ENCODE measurements at regions not wholly inside any gene's neighbourhood (a gene's known extent, or its start where the extent isn't known, plus 50 kb on each side); places are given as distances from the start of the nearest gene placed in this dataset.
A peak's percentile ranks its signal among the peaks of the same experiment; 100 is the strongest.

DNA sequence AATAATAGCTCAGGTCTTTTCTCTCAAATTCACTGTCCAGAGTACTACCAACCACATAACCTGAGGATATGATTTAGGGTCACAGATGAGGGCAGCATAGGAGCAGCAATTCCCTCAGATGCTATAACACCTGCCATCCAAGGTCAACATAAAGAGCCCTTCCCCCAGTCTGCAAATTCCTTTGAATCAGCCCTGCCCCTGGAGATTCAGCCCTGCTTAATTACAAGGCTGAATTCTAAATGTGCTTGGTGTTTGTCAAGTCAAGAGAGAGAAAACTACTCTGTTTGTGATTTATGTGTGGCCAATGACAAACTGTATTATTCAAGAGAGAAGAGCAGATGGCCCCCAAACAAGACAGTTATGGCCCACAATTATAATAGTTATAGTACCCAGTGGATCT is 195.7 kb upstream of the ADGRL2 start:
- no peak for ATAC-seq
- no peak for DNase-seq (ENCODE audit: low spot score in 2 of 2)
- no peaks in the 10 kb centered on the region for H3K36me3 Mint-ChIP-seq

DNA sequence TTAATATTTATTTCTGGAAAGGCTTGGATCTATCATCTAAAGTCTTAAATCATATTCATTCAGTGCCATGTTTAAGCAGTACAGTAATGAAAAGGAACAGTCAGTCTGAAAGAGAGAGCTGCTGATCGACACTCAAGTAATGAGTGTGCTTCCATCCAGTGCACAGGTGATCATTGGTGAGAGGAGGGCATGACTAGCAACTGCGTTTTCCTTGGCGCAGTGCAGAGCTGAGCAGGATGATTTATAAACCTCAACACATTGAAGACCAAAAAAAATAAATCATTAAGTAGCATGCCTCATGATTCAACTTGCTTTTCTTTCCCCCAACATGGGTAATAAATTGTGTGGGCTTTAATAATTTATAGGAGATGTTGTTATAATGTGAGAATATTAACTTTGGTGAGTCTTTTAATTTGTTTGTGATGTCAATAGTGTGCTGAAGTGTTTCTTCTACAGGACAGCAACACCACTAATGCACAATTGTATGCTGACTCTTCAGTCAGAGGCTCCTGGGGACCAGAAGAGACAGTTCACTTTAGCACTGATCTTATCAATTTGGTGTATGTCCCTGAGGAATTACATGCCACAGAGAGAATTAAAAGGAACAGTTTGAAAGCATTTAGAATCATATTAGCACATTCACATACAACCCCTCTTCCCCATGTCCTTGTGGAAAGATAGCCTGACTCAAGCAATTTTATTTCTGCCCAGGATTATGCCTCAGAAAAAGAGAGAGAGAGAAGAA is 199.7 kb upstream of the ADGRL2 start:
- Mint-ChIP-seq H3K27ac (no peak overlapping the region), H3K36me3 (no peaks in the 10 kb centered on the region), H3K9me3 (peaks cover 4 to 6% of the 10 kb centered on the region in 2 donors)
- ATAC-seq = no peak
- no peak for DNase-seq (ENCODE audit: low spot score in 2 of 2)

More for the DNA sequence above, 195.7 kb upstream of the ADGRL2 start:
- Mint-ChIP-seq H3K9me3 (peaks cover 4 to 7% of the 10 kb centered on the region in 2 donors), H3K27ac (no peak overlapping the region)

DNA sequence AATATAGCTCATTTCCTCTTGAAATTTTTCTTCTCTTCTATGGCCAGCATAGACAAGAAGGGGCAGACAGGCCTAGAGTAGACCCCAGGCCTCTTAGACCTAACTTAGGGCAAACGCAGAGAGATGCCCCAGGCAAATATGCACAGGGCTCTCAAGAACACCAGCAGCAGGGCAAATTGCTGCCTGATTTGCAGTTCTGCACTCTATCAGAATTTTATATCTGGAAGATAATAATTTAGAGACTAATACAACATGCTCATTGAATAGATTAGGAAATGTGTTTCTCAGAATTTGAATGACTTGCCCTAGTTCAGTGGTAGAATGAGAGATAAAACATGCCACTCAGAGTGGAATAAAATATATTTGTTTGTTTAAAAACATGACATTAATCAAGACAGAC is 200.4 kb upstream of the ADGRL2 start:
- no peaks in the 10 kb centered on the region for H3K36me3 Mint-ChIP-seq
- DNase-seq (ENCODE audit: low spot score in 2 of 2) (no peak), ATAC-seq (no peak)
- H3K27ac Mint-ChIP-seq = no peak overlapping the region
- peaks cover 3 to 4% of the 10 kb centered on the region in 2 donors for H3K9me3 Mint-ChIP-seq

DNA sequence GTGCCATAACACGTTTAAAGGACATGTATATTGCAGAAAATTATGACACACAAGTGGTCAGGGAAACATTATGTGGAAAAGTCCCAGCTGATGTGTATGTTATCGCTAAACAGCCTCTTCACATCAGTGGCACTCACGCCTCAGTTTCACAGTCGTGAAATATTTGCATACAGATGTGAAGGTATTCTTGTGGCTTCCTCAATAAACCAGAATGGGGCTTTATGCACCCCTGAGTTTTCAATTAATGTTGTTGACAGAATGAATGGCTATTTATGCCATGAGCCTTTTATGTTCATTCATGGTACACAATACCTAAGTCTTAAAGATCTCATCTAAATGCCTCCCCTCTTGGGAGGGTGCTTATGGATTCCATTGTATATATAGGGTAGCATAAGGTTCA is 202.1 kb upstream of the ADGRL2 start:
- H3K9me3 Mint-ChIP-seq = peaks cover 0 to 3% of the 10 kb centered on the region in 2 donors
- ATAC-seq (no peak), DNase-seq (ENCODE audit: low spot score in 2 of 2) (no peak)
- no peak overlapping the region for H3K27ac Mint-ChIP-seq
- no peaks in the 10 kb centered on the region for H3K36me3 Mint-ChIP-seq

DNA sequence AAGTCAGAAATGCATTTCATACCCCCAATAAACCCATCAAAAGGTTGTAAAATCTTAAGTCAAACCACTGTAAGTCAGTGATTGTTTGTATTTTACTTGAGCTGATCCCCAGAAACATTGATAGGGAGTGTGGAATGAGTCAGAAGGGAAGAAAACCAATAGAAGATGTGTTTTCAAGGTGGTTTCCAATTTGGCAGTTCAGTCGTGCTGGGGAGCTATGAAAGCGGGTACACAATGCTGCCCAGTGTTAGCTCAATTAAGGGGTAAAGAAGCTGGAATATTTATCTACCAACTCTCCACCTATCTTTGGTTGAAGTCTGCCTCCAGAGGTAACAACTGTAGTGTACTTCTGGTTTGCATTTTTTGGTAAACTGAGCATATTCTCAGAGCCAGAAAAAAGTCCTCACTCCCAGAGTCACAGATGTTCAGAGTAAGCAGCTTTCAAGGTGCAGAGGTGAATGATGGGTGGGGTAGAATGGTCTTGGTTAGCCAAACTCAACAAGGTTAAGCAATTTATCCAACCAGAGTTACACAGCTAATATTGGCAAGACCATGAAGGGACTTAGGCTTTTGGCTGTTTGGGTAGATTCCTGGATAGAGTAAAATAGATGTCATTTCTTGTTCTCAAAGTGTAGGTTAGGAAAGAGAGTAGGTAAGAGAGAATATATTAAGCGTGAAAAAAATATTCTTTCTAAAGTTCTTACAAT is 202.9 kb upstream of the ADGRL2 start:
- DNase-seq (ENCODE audit: low spot score in 2 of 2) (no peak), ATAC-seq (no peak)
- Mint-ChIP-seq H3K9me3 (peaks cover 0 to 3% of the 10 kb centered on the region in 2 donors), H3K36me3 (no peaks in the 10 kb centered on the region), H3K27ac (no peak overlapping the region)

DNA sequence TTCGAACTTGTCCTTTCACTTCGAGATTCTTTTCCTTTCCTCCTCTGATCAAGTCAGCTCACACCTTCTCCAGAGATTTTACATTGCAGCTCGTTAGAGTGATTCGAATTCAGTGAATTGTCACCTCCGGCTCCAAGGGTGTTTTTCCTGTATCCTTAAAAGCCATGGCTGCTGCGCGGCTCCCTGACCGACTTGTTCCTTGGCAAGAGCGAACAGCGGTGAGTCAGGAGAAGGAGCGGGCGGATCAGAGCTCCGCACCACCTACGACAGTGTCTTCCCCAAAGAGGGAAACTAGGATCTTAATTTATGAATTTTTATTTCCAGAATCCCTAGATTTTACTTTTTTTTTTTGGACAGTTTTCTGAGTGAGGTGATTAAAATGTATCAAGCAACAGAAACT is 204.4 kb upstream of the ADGRL2 start:
- Mint-ChIP-seq H3K36me3 (no peaks in the 10 kb centered on the region), H3K27ac (no peak overlapping the region), H3K9me3 (peaks cover 0 to 12% of the 10 kb centered on the region in 2 donors)
- DNase-seq (ENCODE audit: low spot score in 2 of 2) (no peak), ATAC-seq (no peak)

DNA sequence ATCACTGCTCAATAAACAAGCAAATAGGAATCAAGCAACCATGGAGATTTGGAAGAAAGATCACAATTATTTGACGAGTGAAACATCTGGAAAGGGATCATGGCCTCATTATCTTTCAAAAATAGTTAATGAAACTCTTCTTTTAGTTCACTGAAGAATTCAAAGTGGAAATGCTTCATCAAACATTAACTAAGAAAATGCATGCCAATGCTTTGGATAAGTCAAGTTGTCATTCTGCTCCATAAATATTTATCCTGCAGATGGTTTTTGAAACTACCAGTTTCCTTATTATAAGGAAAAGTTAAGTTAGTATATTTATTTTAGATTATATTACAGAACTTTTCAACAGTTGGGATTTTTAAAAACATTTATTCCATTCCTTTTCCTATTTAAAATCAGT is 206.5 kb upstream of the ADGRL2 start:
- H3K36me3 Mint-ChIP-seq = no peaks in the 10 kb centered on the region
- H3K27ac Mint-ChIP-seq = no peak overlapping the region
- DNase-seq (ENCODE audit: low spot score in 2 of 2) = no peak
- no peak for ATAC-seq
- peaks cover 0 to 12% of the 10 kb centered on the region in 2 donors for H3K9me3 Mint-ChIP-seq

DNA sequence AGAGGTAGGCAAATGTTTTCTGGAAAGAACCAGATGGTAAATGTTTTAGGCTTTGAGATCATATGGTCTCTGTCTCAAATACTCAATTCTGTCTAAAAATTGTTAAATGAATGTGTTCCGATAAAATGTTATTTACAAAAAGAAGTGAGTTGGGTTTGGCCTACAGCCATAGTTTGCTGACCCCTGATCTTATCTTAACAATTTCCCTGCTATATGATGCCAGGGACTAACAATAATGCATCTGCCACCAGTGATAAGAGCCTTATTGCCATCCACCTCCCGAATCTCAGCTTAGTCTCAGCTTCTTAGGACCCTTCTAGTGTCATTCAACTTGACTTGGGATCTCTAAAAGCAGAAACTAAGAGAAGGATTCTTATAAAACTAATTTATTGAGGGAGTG is 208.5 kb upstream of the ADGRL2 start:
- DNase-seq (ENCODE audit: low spot score in 2 of 2) (no peak), ATAC-seq (no peak)
- Mint-ChIP-seq H3K9me3 (peaks cover 0 to 12% of the 10 kb centered on the region in 2 donors), H3K36me3 (no peaks in the 10 kb centered on the region), H3K27ac (no peak overlapping the region)

DNA sequence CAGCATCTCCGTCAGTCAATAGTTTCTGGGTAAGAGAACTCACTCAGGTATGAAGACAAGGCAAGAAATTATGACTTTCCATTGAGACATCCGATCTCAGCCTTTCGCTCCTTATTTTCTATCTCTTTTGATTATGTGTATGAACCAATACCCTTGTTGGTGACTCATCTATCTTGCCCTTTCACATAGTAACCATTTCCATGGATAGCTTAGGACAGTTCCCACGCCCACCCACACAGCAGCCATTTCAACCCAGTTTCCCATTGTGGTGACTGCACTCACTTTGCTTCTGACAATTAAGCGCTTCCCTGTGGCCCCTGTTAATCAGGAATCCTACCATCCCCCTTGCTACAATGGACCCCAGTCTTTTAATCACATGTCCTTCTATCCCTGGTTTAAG is 210.6 kb upstream of the ADGRL2 start:
- H3K27ac Mint-ChIP-seq = no peak overlapping the region

DNA sequence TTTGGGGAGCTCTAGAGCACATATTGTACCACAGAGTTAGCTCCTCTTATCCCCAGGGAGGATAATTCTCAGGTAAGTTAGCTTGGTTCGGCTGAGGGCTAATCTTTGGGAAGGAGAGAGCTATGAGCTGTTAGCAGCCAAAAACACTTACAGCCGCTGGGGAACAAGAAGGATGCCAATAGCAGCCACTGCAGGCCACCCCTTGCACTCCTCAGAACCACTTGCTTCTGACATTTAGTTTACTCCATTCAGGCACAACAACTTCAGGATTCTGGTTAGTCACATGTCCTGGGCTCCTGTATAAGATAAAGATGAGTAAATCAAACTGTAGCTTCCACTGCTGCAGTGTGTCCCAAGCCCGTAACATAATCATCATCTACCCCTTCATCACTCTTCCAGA is 212.6 kb upstream of the ADGRL2 start:
- no peaks in the 10 kb centered on the region for H3K36me3 Mint-ChIP-seq
- no peak for ATAC-seq
- H3K27ac Mint-ChIP-seq = no peak overlapping the region
- DNase-seq (ENCODE audit: low spot score in 2 of 2) = no peak
- peaks cover 0 to 12% of the 10 kb centered on the region in 2 donors for H3K9me3 Mint-ChIP-seq

More for the DNA sequence above, 210.6 kb upstream of the ADGRL2 start:
- no peak for ATAC-seq
- Mint-ChIP-seq H3K36me3 (no peaks in the 10 kb centered on the region), H3K9me3 (peaks cover 0 to 12% of the 10 kb centered on the region in 2 donors)
- DNase-seq (ENCODE audit: low spot score in 2 of 2) = no peak

DNA sequence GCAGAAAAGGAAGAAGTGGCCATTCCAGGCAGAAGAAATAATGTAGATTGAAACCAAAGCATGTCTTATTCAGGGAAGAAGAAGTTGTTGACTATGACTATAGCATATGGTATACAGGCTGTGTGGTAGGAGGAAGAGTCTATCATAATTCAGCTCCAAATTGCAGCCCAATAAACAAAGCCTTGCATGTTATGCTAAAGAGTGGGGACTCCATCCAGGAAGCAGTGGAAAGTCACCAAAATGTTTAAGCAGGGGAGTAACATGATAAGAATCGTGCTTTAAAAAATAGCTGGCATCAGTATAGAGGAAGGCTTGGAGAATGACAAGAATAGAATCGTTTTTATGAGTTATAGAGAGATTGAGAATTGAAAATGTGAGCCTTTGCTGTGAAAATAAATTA is 213.3 kb upstream of the ADGRL2 start:
- peaks cover 0 to 11% of the 10 kb centered on the region in 2 donors for H3K9me3 Mint-ChIP-seq
- H3K36me3 Mint-ChIP-seq = no peaks in the 10 kb centered on the region
- DNase-seq (ENCODE audit: low spot score in 2 of 2) = no peak
- no peak overlapping the region for H3K27ac Mint-ChIP-seq
- no peak for ATAC-seq

DNA sequence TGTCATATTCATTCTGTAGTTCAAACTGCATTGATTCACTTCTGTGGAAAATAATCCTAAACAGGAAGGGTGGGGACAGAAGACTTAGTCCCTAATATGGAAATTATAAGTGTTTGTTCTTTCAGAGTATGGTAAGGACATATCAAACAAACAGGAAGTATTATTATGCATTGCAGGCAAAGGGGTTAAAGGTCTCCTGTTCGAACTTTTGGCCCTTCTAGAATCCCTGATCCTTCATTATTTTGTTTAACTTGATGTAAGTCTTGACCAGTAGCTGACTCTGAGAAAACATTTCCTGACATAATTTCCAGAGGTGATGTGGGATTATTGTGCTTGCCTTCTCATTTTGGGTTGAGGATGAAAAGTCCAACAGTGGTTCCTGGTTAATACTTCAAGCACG is 215.4 kb upstream of the ADGRL2 start:
- no peak overlapping the region for H3K27ac Mint-ChIP-seq
- ATAC-seq (no peak), DNase-seq (ENCODE audit: low spot score in 2 of 2) (no peak)

DNA sequence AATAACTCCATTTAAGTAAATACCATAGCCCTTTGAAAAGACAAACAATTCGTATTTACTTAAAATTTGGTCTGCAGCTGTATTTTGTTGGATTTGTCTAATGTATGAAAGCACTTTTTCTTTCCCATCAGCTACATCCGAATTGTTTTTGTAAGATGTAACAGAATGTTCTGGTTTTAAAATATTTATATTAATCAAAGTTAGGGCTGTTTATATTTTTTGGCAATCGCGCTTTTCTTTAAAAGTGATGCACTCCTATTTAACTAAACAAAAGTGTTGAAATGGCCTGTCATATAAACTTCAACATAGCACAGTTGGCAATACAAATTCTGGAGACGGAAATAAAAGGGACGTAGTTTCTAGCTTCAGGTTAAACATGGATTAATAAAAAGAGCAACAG is 216.3 kb upstream of the ADGRL2 start:
- ATAC-seq = no peak
- H3K36me3 Mint-ChIP-seq = no peaks in the 10 kb centered on the region
- no peak for DNase-seq (ENCODE audit: low spot score in 2 of 2)
- H3K9me3 Mint-ChIP-seq = peaks cover 0 to 4% of the 10 kb centered on the region in 2 donors
- H3K27ac Mint-ChIP-seq = no peak overlapping the region

More for the DNA sequence above, 215.4 kb upstream of the ADGRL2 start:
- Mint-ChIP-seq H3K36me3 (no peaks in the 10 kb centered on the region), H3K9me3 (peaks cover 0 to under 1% of the 10 kb centered on the region in 2 donors)

DNA sequence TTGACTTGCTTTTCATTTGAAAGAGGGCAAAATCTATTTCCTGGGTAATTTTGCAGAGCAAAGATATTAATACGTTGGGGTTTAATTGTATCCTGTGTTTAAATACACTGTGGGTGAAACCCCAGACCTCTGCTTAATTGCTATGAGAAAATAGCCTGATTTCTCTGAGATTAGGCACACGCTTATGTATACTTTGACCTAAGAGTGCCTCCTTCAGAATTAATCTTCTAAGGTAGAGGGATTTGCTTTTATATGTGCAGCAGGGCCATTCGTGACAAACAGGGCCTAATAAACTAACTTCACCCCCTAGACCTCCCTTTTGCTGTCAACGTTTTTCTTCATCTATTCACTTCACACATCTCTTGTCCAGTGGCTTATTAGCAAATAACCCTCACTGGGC is 216.9 kb upstream of the ADGRL2 start:
- H3K27ac Mint-ChIP-seq = no peak overlapping the region
- H3K9me3 Mint-ChIP-seq = peaks cover 0 to 4% of the 10 kb centered on the region in 2 donors
- ATAC-seq (no peak), DNase-seq (ENCODE audit: low spot score in 2 of 2) (no peak)
- H3K36me3 Mint-ChIP-seq = no peaks in the 10 kb centered on the region

DNA sequence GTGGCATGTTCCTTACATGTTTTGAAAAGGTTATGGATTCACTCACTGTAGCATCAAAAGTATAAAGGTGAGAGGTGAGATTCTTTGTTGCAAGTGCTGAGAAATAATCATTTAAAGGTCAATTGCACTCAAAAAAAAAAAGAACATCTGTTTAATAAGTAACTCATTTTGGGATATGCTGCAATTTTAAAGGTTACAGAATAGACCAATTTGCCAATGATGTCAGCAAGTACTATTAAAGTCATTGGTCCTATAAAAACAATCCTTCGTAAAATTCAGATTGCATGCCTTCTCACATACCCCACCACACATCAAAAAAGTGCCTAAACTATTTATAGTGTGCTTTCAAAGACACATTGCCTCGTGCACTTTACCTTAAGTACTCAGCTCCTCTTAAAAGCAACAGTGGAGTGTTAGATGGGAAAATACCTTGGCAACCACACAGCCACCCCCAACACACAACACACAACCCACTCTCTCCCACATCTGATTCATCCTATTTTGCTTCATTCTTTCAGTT is 218.2 kb upstream of the ADGRL2 start:
- H3K36me3 Mint-ChIP-seq = no peaks in the 10 kb centered on the region
- DNase-seq (ENCODE audit: low spot score in 2 of 2) (no peak), ATAC-seq (peak in 1 of 2 donors; percentile 57)
- H3K9me3 Mint-ChIP-seq = peaks cover 0 to 4% of the 10 kb centered on the region in 2 donors
- no peak overlapping the region for H3K27ac Mint-ChIP-seq

DNA sequence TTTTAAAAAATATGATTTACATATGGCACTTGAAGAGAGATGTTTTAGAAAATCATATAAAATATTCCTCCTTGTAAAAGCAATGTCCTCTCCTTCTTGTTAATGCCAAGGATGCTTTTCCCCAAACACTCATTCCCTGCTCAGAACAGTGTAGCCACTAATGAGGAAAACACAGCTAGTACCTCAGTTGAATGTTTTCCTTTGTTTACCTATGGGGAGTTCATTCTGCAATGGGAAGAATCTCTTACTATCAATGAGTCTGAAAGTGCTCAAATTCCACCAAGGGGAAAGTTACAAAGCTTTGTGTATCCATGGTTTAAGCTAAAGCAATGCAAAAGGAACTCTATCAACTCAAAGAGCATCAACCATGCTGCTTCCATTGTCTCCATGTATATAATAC is 221.9 kb upstream of the ADGRL2 start:
- DNase-seq (ENCODE audit: low spot score in 2 of 2) = no peak
- no peak overlapping the region for H3K27ac Mint-ChIP-seq
- no peaks in the 10 kb centered on the region for H3K36me3 Mint-ChIP-seq
- H3K9me3 Mint-ChIP-seq = peaks cover 0 to 4% of the 10 kb centered on the region in 2 donors
- ATAC-seq = no peak

DNA sequence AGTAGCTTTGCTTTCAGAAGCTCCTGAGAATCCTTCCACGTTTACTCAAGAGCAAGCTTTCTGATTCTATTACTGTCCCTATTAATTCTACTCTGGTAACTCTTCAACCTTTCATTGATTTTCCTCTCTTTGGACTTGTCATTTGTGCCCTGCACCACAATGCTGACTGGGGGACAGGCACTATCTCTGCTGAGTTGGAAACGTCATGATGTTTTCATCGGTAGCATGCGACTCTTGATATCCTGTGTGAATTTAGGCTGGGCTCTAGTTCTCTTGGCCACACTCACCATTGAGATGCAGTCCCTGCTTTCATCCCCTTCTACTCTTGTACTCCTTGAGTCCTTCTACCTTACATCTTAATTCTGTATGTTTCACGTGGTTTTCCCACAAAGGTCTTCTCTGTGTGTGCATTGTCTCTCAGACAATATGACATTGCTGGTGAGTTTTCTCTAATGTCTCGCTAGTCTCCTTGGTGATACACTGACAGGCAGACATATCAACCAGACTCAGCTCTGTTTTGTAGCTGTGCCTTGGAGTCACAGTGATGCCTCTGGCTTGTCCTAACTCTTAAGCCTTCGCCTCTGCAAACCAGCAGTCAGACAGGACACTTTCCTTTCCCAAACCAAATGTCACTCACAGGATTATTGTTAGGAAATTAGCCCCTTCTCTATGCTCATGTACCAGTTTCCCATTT is 223.6 kb upstream of the ADGRL2 start:
- H3K36me3 Mint-ChIP-seq = no peaks in the 10 kb centered on the region
- H3K27ac Mint-ChIP-seq = no peak overlapping the region
- ATAC-seq = no peak
- peaks cover 0 to 7% of the 10 kb centered on the region in 2 donors for H3K9me3 Mint-ChIP-seq
- DNase-seq (ENCODE audit: low spot score in 2 of 2) = no peak

All from activated naive CD4-positive, alpha-beta T cell treated with anti-CD3 and anti-CD28 coated beads, Interleukin-2, amount 50 U/mL, for 72 hours (primary cell).